ENCODE measurements at regions not wholly inside any gene's neighbourhood (a gene's known extent, or its start where the extent isn't known, plus 50 kb on each side); places are given as distances from the start of the nearest gene placed in this dataset.

- TF ChIP-seq, protein P1, sequence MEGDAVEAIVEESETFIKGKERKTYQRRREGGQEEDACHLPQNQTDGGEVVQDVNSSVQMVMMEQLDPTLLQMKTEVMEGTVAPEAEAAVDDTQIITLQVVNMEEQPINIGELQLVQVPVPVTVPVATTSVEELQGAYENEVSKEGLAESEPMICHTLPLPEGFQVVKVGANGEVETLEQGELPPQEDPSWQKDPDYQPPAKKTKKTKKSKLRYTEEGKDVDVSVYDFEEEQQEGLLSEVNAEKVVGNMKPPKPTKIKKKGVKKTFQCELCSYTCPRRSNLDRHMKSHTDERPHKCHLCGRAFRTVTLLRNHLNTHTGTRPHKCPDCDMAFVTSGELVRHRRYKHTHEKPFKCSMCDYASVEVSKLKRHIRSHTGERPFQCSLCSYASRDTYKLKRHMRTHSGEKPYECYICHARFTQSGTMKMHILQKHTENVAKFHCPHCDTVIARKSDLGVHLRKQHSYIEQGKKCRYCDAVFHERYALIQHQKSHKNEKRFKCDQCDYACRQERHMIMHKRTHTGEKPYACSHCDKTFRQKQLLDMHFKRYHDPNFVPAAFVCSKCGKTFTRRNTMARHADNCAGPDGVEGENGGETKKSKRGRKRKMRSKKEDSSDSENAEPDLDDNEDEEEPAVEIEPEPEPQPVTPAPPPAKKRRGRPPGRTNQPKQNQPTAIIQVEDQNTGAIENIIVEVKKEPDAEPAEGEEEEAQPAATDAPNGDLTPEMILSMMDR (conservative IDR thresholded peaks at IDR 0.05; ENCODE audit: low read depth, low read length) = no peak
- no peak for TF ChIP-seq EZH2 (IDR thresholded peaks at IDR 0.05; ENCODE audit: borderline replicate concordance, low read depth, low read length, poor library complexity, severe bottlenecking)
Measured at GRCh38 chr6:119426619-119427018, 77.1 kb upstream of the MAN1A1 start.
